Cardiac fibroblast (primary cell): ENCODE measurements at regions not wholly inside any gene's neighbourhood (a gene's known extent, or its start where the extent isn't known, plus 50 kb on each side); places are given as distances from the start of the nearest gene placed in this dataset.

Experiments
- DNase-seq, 2 donors: peaks; one replicate each; pipeline versions ENCODE4 v3.0.0 to v3.0.0-alpha.2; 2010; ENCODE audit warnings: low read depth in 2 of 2
- H3K4me3 ChIP-seq, 2 donors: replicated peaks in 1 of 2; 1 replicate in 1 of 2; 2 replicates in 1 of 2; pipeline ENCODE4 v1.5.1; 2011; ENCODE audit warnings: low read depth in 2 of 2, low read length in 2 of 2, mild to moderate bottlenecking in 2 of 2, moderate library complexity in 1 of 2
- CTCF ChIP-seq: IDR thresholded peaks from one replicate; pipeline ENCODE4 v1.5.1; 2011; ENCODE audit warnings: low read depth, mild to moderate bottlenecking, low read length, inconsistent platforms

GRCh38 chr2:236904389-236905263 is 181.1 kb upstream of the COPS8 start:
- TF ChIP-seq CTCF = no peak
- H3K4me3 ChIP-seq = no peak overlapping the region
- DNase-seq = no peak

- no peak overlapping the region for H3K4me3 ChIP-seq
- TF ChIP-seq CTCF = no peak
- no peak for DNase-seq
These were observed 179.7 kb upstream of the COPS8 start for GRCh38 chr2:236905976-236906375.

- no peak for DNase-seq
- H3K4me3 ChIP-seq = no peak overlapping the region
- no peak for TF ChIP-seq CTCF
These were observed 177.1 kb upstream of the COPS8 start for GRCh38 chr2:236908439-236909192.

- DNase-seq = no peak
- no peak for TF ChIP-seq CTCF
- H3K4me3 ChIP-seq = no peak overlapping the region
These were observed 176.5 kb upstream of the COPS8 start for GRCh38 chr2:236909193-236909504.

GRCh38 chr2:236909802-236910201 is 175.9 kb upstream of the COPS8 start:
- no peak for TF ChIP-seq CTCF

GRCh38 chr2:236910781-236911495 is 174.8 kb upstream of the COPS8 start:
- H3K4me3 ChIP-seq = no peak overlapping the region
- no peak for TF ChIP-seq CTCF
- DNase-seq = no peak

More at GRCh38 chr2:236909802-236910201, 175.9 kb upstream of the COPS8 start:
- no peak overlapping the region for H3K4me3 ChIP-seq
- no peak for DNase-seq
